HCT116 (cell line): ENCODE measurements at regions not wholly inside any gene's neighbourhood (a gene's known extent, or its start where the extent isn't known, plus 50 kb on each side); places are given as distances from the start of the nearest gene placed in this dataset.

ENCODE experiments used
- ATAC-seq: fragments of 200-7000 bp; cut with Tn5 transposase; 2 replicates; pipeline ENCODE4 v1.9.1; 2020; ENCODE audit warnings: mild to moderate bottlenecking, moderate library complexity
- BruUV-seq: library from RNA; stranded (reverse); fragments of 400-500 nt; replicated peaks from 2 replicates; lab custom pipeline; 2021; lab: Mats Ljungman, UMichigan
- CTCF ChIA-PET: fragments of 300-600 bp; sonication (Branson Sonifier 250); formaldehyde crosslinking; loops from one replicate; lab custom pipeline; 2021; ENCODE audit warnings: antibody characterized with exemption; lab: Charles Lee
- POLR2A ChIA-PET: fragments of 300-600, 350-600 bp; sonication (Branson Sonifier 250); formaldehyde crosslinking; loops from one replicate; lab custom pipeline; 2021; ENCODE audit warnings: antibody characterized with exemption; lab: Charles Lee
- RAD21 ChIA-PET, 2 experiments: fragments of 300-600 bp; sonication (Branson Sonifier 250); formaldehyde crosslinking; loops; one replicate each; lab custom pipeline; 2023; ENCODE audit warnings: low total read pairs in 2 of 2; ENCODE audit not compliant: uncharacterized antibody in 2 of 2, unreplicated experiment in 2 of 2, low non-redundant PET in 1 of 2; lab: Charles Lee
- DNase-seq: peaks from one replicate; pipeline ENCODE4 v3.0.0-alpha.2; 2010; ENCODE audit warnings: low read depth, low spot score
- H2AFZ ChIP-seq: fragments of 200-600 bp; shearing (Covaris generic), sonication (generic); 2 replicates; pipeline ENCODE4 v1.6.1; 2017; ENCODE audit warnings: low read depth, mixed run types, mixed read lengths, antibody characterized with exemption, low read length; ENCODE audit not compliant: poor library complexity, severe bottlenecking
- H3K27ac ChIP-seq: 2 replicates; pipeline ENCODE4 v1.5.1; 2012; ENCODE audit warnings: low read depth, low read length
- H3K27me3 ChIP-seq: fragments of 200-600 bp; sonication (generic); 2 replicates; pipeline ENCODE4 v1.6.1; 2016; ENCODE audit warnings: mixed run types, low read length, mixed read lengths; ENCODE audit not compliant: insufficient read depth
- H3K36me3 ChIP-seq, 2 experiments: fragments of 200-500 bp in 1 of 2; fragments of 200-600 bp in 1 of 2; sonication (Bioruptor generic) in 1 of 2; sonication (generic) in 1 of 2; 2 replicates each; pipeline versions ENCODE4 v1.5.1 to v1.6.1; 2014 to 2016; ENCODE audit warnings: low read length in 2 of 2, inconsistent platforms in 1 of 2, mixed read lengths in 1 of 2, mixed run types in 1 of 2; ENCODE audit not compliant: insufficient read depth in 2 of 2, control insufficient read depth in 1 of 2
- H3K4me1 ChIP-seq, 2 experiments: fragments of 200-600 bp in 1 of 2; sonication (generic) in 1 of 2; 2 replicates each; pipeline versions ENCODE4 v1.5.1 to v1.6.1; 2012 to 2017; ENCODE audit warnings: low read length in 2 of 2, inconsistent platforms in 1 of 2, mild to moderate bottlenecking in 1 of 2, mixed read lengths in 1 of 2, mixed run types in 1 of 2, moderate library complexity in 1 of 2; ENCODE audit not compliant: insufficient read depth in 2 of 2, control insufficient read depth in 1 of 2
- H3K4me2 ChIP-seq: fragments of 200-600 bp; sonication (generic); 2 replicates; pipeline ENCODE4 v1.6.1; 2017; ENCODE audit warnings: mixed run types, low read length, mixed read lengths
- H3K4me3 ChIP-seq, 2 experiments: fragments of 200-600 bp in 1 of 2; sonication (generic) in 1 of 2; replicated peaks in 1 of 2; 2 replicates each; pipeline ENCODE4 v1.5.1; 2011 to 2016; ENCODE audit warnings: low read length in 2 of 2, control low read depth in 1 of 2, low read depth in 1 of 2, mild to moderate bottlenecking in 1 of 2, mixed read lengths in 1 of 2, mixed run types in 1 of 2
- H3K79me2 ChIP-seq: fragments of 200-600 bp; sonication (generic); 2 replicates; pipeline ENCODE4 v1.6.1; 2017; ENCODE audit warnings: mild to moderate bottlenecking, mixed run types, low read length, moderate library complexity, mixed read lengths; ENCODE audit not compliant: insufficient read depth
- H3K9ac ChIP-seq: fragments of 200-600 bp; sonication (generic); 2 replicates; pipeline ENCODE4 v1.6.1; 2016; ENCODE audit warnings: low read length, mixed read lengths
- H3K9me2 ChIP-seq: fragments of 200-600 bp; sonication (generic), shearing (Covaris generic); 2 replicates; pipeline ENCODE4 v1.6.1; 2017; ENCODE audit warnings: mixed run types, mild to moderate bottlenecking, moderate library complexity; ENCODE audit not compliant: insufficient read depth
- H3K9me3 ChIP-seq, 2 experiments: fragments of 200-500 bp in 1 of 2; fragments of 200-600 bp in 1 of 2; sonication (Bioruptor generic) in 1 of 2; sonication (generic) in 1 of 2; 2 replicates each; pipeline ENCODE4 v1.6.1; 2014 to 2017; ENCODE audit warnings: low read length in 2 of 2, mixed read lengths in 2 of 2, inconsistent platforms in 1 of 2, low read depth in 1 of 2, mild to moderate bottlenecking in 1 of 2, mixed run types in 1 of 2, moderate library complexity in 1 of 2; ENCODE audit not compliant: control insufficient read depth in 1 of 2, insufficient read depth in 1 of 2
- H4K20me1 ChIP-seq: fragments of 200-600 bp; sonication (generic), shearing (Covaris generic); 2 replicates; pipeline ENCODE4 v1.6.1; 2017; ENCODE audit warnings: mixed run types, mild to moderate bottlenecking, moderate library complexity; ENCODE audit not compliant: insufficient read depth
- ATF3 ChIP-seq: IDR thresholded peaks from 2 replicates; pipeline ENCODE4 v1.6.1; 2012
- CEBPB ChIP-seq: IDR thresholded peaks from 2 replicates; pipeline ENCODE4 v1.6.1; 2012; ENCODE audit warnings: low read depth
- CTCF ChIP-seq, 3 experiments: fragments of 200-600 bp in 1 of 3; sonication (generic) in 1 of 3; IDR thresholded peaks in 2 of 3; conservative IDR thresholded peaks in 1 of 3; 2 replicates each; pipeline ENCODE4 v1.5.1; 2012 to 2017; ENCODE audit warnings: low read depth in 2 of 3, low read length in 2 of 3, antibody characterized with exemption in 1 of 3, borderline replicate concordance in 1 of 3, control low read depth in 1 of 3, mild to moderate bottlenecking in 1 of 3, mixed read lengths in 1 of 3, mixed run types in 1 of 3, moderate library complexity in 1 of 3; ENCODE audit not compliant: insufficient read depth in 1 of 3
- FOSL1 ChIP-seq: IDR thresholded peaks from 2 replicates; pipeline ENCODE4 v1.6.1; 2012; ENCODE audit warnings: low read depth
- MAX ChIP-seq: IDR thresholded peaks from 2 replicates; pipeline ENCODE4 v1.6.1; 2012
- POLR2AphosphoS5 ChIP-seq: IDR thresholded peaks from 2 replicates; pipeline ENCODE4 v1.6.1; 2011; ENCODE audit warnings: mild to moderate bottlenecking, low read depth, low read length, moderate library complexity
- SRF ChIP-seq: IDR thresholded peaks from 2 replicates; pipeline ENCODE4 v1.6.1; 2012; ENCODE audit warnings: low read depth
- ZFX ChIP-seq: fragments of 450-650 bp; IDR thresholded peaks from 2 replicates; pipeline ENCODE4 v1.6.1; 2017
- intact Hi-C: fragments of 100-400 bp; cut with micrococcal nuclease; formaldehyde crosslinking; loops from 2 replicates; pipeline ENCODE4 v1.10.0; 2022

- TF ChIP-seq FOSL1 (no peak), SRF (no peak), CEBPB (no peak)
These were observed 142.7 kb upstream of the SYT1 start (continued) for GRCh38 chr12:78721906-78722305.

GRCh38 chr12:78725033-78725432 lies 139.5 kb upstream of the SYT1 start:
- ChIA-PET POLR2A (no interaction called here), CTCF (no interaction called here), RAD21 (no interaction called here)
- H3K27me3 ChIP-seq, result no peaks in the 10 kb centered on the region
- H4K20me1 ChIP-seq, result no peaks in the 10 kb centered on the region
- H3K36me3 ChIP-seq, result no peaks in the 10 kb centered on the region
- no TSS peak for BruUV-seq
- H2AFZ ChIP-seq, result peak overlapping the region; percentile 86
- H3K27ac ChIP-seq, result no peak overlapping the region
- DNase-seq, result no peak
- H3K4me3 ChIP-seq, result no peak overlapping the region
- no peaks in the 10 kb centered on the region for H3K79me2 ChIP-seq
- no peaks in the 10 kb centered on the region for H3K9me2 ChIP-seq
- H3K9ac ChIP-seq, result no peak overlapping the region
- TF ChIP-seq ATF3 (no peak), POLR2AphosphoS5 (no peak), FOSL1 (no peak), CTCF (IDR thresholded peaks at IDR 0.05 in 2 of 3, conservative IDR thresholded peaks at IDR 0.05 in 1 of 3; ENCODE audit: borderline replicate concordance in 1 of 3, insufficient read depth in 1 of 3, low read depth in 2 of 3, low read length in 2 of 3) (no peak), ZFX (no peak), MAX (no peak), CEBPB (no peak)
- no peak for ATAC-seq
- H3K4me1 ChIP-seq, result peaks cover 0 to 6% of the 10 kb centered on the region in 2 experiments; a peak in 1 of 4 replicates
- H3K9me3 ChIP-seq, result no peaks in the 10 kb centered on the region
- intact Hi-C loops, result no loop called here
- H3K4me2 ChIP-seq, result no peak overlapping the region
